Glutamatergic neuron (in vitro differentiated cells): ENCODE measurements at regions not wholly inside any gene's neighbourhood (a gene's known extent, or its start where the extent isn't known, plus 50 kb on each side); places are given as distances from the start of the nearest gene placed in this dataset.

Source experiments
- DNase-seq: peaks from one replicate; pipeline ENCODE4 v3.0.0; 2022
- H3K27ac Mint-ChIP-seq: one replicate; pipeline ENCODE4 v1.8.0; 2020; ENCODE audit warnings: mild to moderate bottlenecking, mixed read lengths, inconsistent platforms; ENCODE audit not compliant: unreplicated experiment
- H3K27me3 Mint-ChIP-seq: one replicate; pipeline ENCODE4 v1.8.0; 2020; ENCODE audit warnings: mild to moderate bottlenecking, moderate library complexity, mixed read lengths, inconsistent platforms; ENCODE audit not compliant: unreplicated experiment
- H3K36me3 Mint-ChIP-seq: one replicate; pipeline ENCODE4 v1.8.0; 2020; ENCODE audit warnings: mild to moderate bottlenecking, mixed read lengths, inconsistent platforms; ENCODE audit not compliant: unreplicated experiment
- H3K4me1 Mint-ChIP-seq: one replicate; pipeline ENCODE4 v1.8.0; 2020; ENCODE audit warnings: mild to moderate bottlenecking, low read depth, mixed read lengths, inconsistent platforms; ENCODE audit not compliant: unreplicated experiment
- H3K4me3 Mint-ChIP-seq: one replicate; pipeline ENCODE4 v1.8.0; 2020; ENCODE audit warnings: mild to moderate bottlenecking, mixed read lengths, inconsistent platforms; ENCODE audit not compliant: unreplicated experiment
- H3K9me3 Mint-ChIP-seq: one replicate; pipeline ENCODE4 v1.8.0; 2020; ENCODE audit warnings: mild to moderate bottlenecking, moderate library complexity, mixed read lengths, inconsistent platforms; ENCODE audit not compliant: unreplicated experiment
- TF ChIP-seq, protein P1 (sequence below): fragments of 200-600 bp; sonication (generic); IDR thresholded peaks from one replicate; pipeline ENCODE4 v1.5.0; 2021; ENCODE audit not compliant: partially characterized antibody, unreplicated experiment

DNA sequence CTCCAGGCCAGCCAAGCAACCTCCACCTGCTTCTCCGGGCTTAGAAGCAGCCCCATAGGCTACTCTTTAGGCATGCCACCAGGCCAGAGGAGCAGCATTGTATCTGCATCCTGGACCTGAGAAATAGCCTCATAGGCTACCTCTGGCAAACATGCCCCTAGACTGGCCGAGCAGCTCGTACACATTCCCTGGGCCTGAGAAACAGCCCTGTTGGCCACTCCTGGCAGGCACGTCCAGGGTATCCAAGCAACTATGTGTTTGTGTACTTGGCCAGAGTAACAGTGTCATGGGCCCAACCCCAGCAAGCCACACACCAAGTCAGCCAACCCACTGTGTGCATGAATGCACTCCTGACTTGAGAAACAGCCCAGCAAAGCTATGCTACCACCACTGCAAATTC, 498.7 kb upstream of the CDIN1 start:
- peaks cover 2% of the 10 kb centered on the region for H3K27me3 Mint-ChIP-seq
- no peak overlapping the region for H3K27ac Mint-ChIP-seq
- H3K4me1 Mint-ChIP-seq: no peaks in the 10 kb centered on the region
- no peak for DNase-seq
- TF ChIP-seq, protein P1, sequence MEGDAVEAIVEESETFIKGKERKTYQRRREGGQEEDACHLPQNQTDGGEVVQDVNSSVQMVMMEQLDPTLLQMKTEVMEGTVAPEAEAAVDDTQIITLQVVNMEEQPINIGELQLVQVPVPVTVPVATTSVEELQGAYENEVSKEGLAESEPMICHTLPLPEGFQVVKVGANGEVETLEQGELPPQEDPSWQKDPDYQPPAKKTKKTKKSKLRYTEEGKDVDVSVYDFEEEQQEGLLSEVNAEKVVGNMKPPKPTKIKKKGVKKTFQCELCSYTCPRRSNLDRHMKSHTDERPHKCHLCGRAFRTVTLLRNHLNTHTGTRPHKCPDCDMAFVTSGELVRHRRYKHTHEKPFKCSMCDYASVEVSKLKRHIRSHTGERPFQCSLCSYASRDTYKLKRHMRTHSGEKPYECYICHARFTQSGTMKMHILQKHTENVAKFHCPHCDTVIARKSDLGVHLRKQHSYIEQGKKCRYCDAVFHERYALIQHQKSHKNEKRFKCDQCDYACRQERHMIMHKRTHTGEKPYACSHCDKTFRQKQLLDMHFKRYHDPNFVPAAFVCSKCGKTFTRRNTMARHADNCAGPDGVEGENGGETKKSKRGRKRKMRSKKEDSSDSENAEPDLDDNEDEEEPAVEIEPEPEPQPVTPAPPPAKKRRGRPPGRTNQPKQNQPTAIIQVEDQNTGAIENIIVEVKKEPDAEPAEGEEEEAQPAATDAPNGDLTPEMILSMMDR: no peak
- no peaks in the 10 kb centered on the region for H3K9me3 Mint-ChIP-seq
- H3K4me3 Mint-ChIP-seq: no peak overlapping the region
- H3K36me3 Mint-ChIP-seq: peaks cover 14% of the 10 kb centered on the region

DNA sequence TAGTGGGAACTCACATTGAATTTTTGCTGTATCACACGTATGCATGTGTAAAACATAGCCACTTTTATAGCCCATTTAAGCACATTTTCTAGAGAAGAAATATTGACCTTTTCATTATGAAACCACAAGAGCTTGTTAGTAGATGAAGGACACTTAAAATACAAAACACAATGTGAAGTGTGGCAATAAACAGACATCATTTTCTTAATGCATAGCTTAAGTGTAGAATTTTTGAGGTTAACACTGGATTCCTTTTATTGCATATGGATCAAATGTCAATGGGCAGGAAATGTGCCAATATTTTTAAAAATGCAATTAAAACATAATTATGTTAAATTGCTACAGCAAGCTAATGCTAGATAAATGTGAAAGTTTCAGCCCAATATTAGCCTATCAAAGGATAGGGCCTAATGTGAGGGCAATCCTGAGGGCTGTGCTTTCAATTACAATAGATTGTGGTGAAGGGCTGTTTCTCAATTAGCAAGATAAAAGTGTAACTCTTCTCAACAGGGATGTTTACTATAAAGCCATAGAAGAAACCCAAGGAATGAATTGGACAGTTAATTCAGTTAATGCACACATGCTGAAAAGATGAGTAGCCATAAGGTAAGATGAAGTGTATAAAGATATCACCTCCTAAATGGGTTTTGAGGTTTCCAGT, 489.0 kb upstream of the CDIN1 start:
- DNase-seq: no peak
- no peaks in the 10 kb centered on the region for H3K4me1 Mint-ChIP-seq
- no peaks in the 10 kb centered on the region for H3K27me3 Mint-ChIP-seq
- no peaks in the 10 kb centered on the region for H3K36me3 Mint-ChIP-seq
- H3K27ac Mint-ChIP-seq: no peak overlapping the region
- no peaks in the 10 kb centered on the region for H3K9me3 Mint-ChIP-seq
- TF ChIP-seq, protein P1: no peak
- no peak overlapping the region for H3K4me3 Mint-ChIP-seq

DNA sequence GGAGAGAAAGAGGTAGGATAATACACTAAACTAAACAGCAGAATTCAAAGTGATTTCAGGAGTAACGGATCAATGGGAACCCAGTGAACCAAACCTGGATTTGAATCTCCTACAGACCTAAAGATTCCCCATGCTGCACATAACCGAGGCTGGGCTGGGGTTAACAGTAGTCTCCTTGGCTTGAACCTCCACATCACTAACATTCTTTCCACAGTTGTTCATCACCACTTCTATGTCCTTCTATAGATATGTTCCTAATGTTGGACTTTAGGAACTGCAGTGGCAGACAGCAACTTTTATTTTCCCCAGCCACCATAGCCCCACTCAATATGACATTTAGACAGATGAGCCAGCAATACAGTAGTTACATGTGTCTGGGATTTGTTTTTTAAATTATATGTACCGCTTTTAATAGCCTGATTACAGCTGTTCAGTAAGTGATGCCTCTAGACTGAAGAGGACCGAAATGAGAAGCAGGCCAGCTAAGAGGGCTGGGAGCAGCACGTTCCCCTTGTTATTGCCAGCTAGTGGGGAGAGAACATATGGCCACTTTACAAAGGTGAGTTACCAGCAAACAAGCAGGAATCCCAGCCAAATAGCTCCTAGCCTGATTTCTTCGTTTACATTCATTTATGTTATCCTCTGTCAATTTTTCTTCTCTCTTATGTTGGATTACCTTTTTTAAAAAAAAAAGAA, 472.6 kb upstream of the CDIN1 start:
- no peaks in the 10 kb centered on the region for H3K36me3 Mint-ChIP-seq
- no peak overlapping the region for H3K4me3 Mint-ChIP-seq
- peaks cover 6% of the 10 kb centered on the region for H3K27me3 Mint-ChIP-seq
- peaks cover 7% of the 10 kb centered on the region for H3K9me3 Mint-ChIP-seq
- TF ChIP-seq, protein P1: no peak
- peaks cover 30% of the 10 kb centered on the region for H3K4me1 Mint-ChIP-seq
- H3K27ac Mint-ChIP-seq: peak overlapping the region; percentile 65
- DNase-seq: no peak

DNA sequence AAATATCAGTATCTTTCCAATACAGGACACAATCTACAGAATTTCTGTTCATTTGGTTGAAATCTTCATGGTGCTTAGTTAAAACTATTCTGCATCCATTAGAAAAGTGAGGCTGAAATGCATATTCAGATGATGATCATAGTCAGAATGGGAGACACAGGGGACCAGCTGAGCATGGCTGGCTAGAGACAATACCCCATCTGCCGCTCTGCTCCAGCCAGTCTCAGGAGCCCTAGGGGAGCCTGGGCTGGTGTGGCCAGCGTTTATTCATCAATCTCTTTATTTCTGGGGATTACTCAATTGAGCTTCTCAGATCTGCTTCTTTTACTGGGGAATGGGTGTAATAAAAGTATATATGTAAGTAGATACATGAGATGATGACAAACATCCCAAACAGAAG, 470.9 kb upstream of the CDIN1 start:
- TF ChIP-seq, protein P1: no peak
- peak overlapping the region; percentile 92 for H3K27ac Mint-ChIP-seq
- peak; percentile 70 for DNase-seq
- no peaks in the 10 kb centered on the region for H3K36me3 Mint-ChIP-seq
- H3K9me3 Mint-ChIP-seq: peaks cover 5% of the 10 kb centered on the region
- H3K27me3 Mint-ChIP-seq: peaks cover 6% of the 10 kb centered on the region
- H3K4me1 Mint-ChIP-seq: peaks cover 30% of the 10 kb centered on the region
- peak overlapping the region; percentile 12 for H3K4me3 Mint-ChIP-seq
